ENCODE measurements at regions not wholly inside any gene's neighbourhood (a gene's known extent, or its start where the extent isn't known, plus 50 kb on each side); places are given as distances from the start of the nearest gene placed in this dataset.

DNA sequence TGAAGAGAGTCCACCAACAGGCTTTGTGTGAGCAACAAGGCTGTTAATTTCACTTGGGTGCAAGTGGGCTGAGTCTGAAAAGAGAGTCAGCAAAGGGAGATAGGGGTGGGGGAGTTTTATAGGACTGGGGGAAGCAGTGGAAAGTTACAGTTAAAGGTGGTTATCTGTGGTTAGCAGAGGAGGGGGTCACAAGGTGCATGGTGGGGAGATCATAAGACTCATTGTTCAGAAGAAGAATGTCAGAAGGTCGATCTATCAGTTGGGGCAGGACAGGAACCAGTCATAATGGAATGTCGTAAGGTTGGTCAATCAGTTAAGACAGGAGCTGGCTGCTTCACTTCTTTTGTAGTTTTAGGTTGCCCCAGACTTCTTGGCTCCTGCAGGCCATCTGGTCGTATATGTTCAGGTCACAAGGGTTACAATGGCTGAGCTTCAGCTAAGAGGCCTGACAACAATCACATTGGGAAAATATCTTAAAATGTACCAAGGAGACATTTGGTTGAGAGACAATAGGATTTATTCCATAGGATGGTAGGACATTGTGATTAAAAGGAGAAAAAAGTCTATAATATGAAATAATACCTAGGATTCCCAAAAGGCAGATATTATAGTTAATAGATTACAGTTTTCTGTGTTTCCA, 356.4 kb downstream of the ANKRD7 start:
- peak; percentile 61 for DNase-seq

DNA sequence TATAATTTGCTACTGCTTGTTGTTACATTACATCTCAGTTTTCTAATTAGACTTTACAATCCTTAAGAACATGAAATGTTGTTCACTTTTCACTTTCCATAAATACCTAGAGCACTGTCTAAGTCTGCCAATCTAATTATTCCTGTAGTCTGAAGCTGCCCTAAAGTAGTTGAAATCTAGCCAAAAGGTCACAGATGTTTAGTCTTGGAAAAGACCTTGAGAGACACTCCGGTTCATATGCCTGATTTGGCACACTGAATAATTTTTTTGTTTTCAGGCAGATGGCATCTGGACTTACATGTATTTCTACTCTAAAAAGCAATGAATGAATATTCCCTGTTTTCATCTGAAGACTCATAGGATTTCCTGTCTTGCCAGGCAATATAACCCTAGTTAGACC, 359.1 kb downstream of the ANKRD7 start:
- DNase-seq, result peak; percentile 53

DNA sequence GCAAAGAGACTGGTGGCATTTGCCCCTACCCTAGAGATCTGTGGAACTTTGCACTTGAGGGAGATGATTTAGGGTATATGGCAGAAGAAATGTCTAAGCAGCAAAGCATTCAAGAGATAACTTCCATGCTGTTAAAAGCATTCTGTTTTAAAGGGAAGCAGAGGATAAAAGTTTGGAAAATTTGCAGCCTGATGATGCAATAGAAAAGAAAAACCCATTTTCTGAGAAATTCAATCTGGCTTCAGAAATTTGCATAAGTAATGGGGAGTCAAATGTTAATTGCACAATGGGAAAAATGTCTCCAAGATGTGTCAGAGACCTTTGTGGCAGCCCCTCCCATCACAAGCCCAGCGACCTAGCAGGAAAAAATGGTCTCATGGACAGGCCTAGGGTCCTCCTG, 361.7 kb downstream of the ANKRD7 start:
- DNase-seq, result no peak

DNA sequence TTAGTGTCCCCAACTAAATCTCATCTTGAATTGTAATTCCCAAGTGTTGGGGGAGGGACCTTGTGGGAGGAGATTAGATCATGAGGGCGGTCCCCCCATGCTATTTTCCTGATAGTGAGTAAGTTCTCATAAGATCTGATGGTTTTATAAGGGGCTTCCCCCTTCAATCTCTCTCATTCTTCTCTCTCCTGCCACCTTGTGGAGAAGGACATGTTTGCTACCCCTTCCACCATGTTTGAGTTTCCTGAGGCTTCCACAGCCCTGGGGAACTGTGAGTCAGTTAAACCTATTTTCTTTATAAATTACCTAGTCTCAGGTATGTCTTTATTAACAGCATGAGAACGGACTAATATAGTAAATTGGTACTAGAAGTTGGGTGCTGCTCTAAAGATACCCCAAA, 365.6 kb downstream of the ANKRD7 start:
- peak; percentile 70 for DNase-seq

DNA sequence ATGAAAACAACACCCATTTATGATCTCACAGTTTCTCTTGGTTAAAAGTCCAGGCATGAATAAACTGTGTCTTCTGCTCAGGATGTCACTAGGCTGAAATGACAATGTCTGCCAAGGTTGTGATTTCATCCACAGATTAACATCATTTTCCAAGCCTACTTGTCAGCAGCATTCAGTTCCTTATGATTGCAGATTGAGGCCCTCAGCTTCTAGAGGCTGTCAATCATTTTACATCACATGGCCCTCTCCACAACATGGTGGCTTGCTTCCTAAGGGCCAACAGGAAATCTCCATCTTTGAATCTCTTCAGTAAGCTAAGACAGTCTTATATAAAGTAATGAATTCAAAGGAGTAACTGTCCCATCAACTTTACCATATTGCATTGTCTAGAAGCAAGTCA, 377.6 kb downstream of the ANKRD7 start:
- DNase-seq, result no peak

DNA sequence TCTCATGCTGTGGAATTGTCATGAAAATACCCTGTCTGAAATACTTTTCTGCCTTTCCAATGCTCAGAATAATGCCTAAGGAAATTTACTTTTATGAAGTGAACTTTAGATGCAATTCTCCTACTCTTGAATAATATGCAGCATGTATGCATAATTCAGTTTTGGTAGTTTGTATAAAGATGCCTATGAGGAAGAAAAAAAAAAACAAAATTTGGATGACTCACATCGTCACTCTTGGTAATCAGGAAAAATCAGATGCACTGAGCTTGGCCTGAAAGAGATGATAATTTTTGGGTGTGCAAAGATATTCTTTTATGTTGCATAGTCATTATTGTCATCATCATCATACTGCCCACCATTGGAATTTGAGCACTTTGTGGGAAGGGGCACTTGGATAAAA, 382.1 kb downstream of the ANKRD7 start:
- no peak for DNase-seq

DNA sequence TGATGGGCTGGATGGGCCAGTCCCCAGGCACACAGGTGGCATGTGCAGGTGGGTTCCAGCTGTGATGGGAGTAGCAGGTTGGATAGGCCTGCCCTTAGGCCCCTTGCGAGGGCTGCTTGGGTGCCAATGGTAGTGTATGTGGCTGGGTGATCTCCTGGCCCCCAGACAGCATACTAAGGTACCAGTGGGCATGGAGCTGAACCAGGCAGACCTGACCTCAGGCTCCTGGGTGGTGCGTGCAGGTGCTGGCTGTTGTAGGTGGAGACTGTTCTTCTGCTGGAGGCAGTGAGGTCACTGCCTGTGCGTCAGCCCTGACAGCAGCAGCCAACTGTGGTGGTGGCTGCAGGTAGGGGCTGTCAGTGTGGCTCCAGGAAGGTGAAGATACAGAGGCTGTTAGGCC, 384.7 kb downstream of the ANKRD7 start:
- DNase-seq, result no peak

DNA sequence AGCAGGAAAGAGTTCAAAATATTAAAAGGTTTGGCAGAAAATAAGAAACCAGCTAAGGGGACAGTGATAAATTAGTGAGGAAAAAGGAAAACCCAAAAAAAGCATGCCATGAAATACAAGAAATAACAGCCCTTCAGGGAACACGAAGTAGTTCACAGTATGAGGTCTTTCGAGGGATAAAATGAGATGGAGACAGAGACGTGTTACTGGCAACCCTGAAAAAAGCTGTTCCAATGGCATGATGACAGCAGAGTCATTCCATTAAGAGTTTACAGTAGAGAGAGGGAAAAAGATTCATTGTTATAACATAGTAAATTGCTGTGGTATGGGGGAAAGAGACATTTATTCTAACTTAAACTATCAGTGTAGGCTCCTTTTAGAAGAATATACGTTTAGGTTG, 391.2 kb downstream of the ANKRD7 start:
- DNase-seq, result no peak

DNA sequence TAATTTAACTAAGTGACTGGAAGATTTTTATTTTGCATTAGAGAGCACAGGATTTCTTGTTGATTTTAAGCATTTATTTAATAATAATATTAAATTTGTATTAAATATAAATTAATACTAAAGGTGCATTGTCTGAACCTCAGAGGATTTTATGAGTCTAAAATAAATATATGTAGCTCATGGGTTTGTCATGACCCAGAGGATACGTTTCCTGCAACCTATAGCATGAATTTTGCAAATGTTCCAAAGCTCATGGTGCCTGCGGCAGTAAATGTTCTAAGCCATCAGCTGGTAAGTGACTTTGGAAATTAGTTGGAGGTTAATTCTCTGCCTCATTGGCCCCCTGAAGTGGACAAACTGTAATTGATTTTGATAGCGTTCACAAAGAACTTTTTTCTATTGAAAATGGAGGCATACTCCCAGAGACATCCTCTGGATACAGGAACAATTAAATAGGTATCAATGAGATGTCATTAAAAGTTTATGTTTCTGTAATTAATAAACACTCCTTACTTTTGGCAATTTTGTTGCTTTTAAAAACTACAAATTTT, 397.4 kb downstream of the ANKRD7 start:
- no peak for DNase-seq

DNA sequence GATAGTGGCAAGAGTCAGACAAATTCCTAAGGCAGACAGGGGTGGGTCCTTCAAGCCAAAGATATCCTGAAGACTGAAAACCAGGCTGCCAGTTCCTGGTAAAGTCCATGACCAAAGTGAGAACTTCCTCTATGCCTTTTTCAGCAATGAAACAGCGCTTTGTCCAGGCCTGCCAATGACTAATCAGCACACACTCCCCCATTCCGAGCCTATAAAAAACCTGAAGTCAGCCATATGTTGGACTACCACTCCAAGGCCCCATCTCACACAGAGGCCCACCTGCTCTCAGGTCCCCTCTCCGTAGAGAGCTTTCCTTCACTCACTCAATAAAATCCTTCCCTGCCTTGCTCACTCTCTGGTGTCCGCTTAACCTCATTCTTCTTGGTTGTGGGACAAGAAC, 402.2 kb downstream of the ANKRD7 start:
- peak; percentile 8 for DNase-seq

DNA sequence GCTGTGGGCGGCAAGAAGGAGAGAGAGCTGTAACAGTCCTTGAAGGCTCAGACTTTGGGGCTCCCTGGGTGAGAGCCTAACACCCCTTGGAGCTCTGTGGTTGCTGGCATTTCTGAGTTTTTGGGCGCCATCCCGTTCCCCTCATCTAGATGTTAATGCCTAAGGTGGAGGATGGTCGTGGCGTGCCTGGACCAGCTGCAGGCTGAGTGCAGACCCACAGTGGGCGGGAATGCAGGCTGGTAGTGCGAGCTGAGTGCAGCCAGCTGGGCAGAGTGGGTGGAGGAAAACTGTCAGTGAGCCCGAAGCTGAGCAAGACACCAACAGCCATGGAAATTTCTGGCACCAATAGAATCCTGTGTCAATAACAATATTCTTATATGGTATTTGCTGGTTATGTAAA, 403.0 kb downstream of the ANKRD7 start:
- no peak for DNase-seq

DNA sequence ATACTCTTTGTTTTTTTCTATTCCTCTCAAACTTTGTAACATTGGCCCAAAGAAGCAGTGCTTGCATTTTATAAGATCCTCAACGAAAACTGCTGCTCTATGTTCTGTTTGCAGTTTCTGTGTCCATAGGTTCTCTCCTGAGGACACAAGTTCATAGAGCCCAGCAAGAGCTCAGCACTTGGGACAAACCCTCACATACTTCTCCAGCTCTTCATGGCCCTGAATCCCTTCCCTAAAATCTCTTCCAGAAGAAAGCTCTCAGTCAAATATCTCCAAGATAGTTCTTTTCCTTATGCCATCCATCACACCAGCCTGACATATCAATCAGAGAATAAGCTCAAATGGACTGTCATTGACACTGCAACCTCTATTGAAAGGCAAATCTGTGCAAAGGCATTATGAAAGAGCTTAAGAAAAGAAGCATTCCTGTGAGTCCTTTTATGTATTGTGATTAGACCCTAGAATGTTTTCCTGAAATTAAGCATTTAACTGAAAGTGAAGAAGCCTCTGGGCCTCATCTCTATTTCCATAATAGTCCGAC, 405.5 kb downstream of the ANKRD7 start:
- no peak for DNase-seq

DNA sequence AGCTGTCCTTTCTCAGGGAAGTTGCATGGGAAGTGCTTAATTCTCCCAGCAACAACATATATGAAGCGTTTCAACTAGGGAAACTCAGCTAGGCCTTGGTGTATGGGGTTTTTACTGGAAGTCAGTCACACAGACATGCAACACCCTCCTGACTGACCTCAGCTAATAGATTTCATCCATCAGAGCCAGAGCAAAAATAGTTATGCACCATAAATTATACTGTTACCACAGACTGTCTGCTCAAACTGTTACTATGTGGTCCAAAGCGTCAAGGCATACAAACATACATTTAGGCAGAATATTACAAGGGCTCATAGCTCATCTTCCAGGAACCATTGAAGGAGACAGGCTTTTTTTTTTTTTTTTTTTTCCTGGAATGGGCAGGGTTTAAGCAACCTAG, 417.9 kb downstream of the ANKRD7 start:
- DNase-seq, result no peak

DNA sequence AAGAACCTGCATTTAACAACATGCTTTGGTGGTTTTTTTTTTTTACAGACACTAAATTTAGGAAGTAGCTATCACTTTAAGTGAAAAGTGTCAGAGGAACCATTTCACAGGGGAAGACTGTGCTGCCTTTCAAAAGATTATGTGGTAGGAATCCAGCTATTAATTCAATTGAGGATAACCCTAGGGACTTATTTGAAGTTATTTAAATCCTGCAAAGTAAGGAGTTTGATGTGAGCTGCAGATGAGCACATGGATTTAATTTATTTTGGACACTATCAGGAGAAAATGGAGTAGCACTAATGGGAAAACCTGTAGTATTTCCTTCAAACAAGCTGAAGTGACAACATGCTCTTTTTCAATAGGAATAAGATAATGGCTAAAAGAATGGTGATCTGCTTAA, 419.8 kb downstream of the ANKRD7 start:
- no peak for DNase-seq

DNA sequence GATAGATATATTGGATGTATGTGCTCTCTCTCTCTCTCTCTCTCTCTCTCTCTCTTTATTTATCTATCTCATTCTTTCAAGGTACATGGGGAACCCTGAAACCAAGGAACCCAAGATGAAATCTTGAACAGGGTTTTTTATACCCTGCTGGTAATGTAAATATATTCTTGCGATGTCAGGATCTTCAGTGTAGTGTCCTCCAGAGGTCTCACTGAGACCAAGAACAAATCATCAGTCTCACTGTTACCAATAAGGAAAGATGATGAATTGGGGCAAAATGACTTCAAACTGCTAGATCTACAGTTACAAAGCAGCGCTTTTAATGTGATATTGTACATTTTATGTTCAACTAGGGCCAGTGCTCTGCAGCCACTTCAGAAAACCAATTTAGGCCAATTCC, 423.5 kb downstream of the ANKRD7 start:
- DNase-seq, result no peak

DNA sequence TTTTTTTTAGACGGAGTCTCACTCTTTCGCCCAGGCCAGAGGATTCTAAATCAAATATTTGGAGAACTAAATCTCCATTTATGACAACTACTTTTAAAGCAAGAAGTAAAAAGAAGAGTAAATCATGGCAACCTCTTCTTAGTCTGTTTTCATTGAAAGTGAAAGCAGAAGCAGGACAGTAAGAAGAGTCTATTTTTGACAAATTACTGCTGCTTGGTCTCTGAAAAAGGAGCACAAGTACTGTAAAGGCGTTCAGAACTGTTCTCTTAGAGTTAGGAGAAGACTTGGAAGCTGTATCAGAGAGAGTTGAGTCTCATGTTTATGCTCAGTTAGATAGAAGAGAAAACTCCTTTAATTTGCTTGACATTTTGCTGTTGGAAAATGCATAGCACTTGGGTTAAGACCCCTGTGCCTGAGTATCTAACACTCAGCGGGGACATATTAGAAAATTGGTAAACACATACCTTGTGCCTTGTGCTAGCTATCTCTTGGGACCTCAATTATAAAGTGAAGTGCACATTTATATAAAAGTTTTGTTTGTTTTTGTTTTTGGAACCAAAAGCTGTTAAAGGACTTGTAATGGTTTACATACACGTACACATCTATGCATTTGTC, 433.0 kb downstream of the ANKRD7 start:
- no peak for DNase-seq

DNA sequence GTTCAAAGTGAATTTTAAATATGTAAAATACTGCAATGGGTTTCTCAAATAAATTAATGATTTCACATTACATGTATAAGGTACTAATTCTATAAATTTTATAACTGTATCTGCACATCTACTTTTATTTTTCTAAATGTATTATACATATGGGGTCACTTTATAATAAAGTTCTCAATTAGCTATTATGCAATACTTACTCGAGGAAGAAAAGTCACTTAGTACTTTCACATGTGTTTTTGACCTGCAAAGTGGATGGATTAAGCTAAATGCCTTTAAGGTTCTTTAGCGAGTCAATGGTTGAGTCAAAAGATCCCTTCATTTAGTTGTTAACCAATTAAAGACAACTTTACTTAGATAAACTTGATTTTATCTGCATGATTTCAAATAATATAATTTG, 437.8 kb downstream of the ANKRD7 start:
- no peak for DNase-seq

DNA sequence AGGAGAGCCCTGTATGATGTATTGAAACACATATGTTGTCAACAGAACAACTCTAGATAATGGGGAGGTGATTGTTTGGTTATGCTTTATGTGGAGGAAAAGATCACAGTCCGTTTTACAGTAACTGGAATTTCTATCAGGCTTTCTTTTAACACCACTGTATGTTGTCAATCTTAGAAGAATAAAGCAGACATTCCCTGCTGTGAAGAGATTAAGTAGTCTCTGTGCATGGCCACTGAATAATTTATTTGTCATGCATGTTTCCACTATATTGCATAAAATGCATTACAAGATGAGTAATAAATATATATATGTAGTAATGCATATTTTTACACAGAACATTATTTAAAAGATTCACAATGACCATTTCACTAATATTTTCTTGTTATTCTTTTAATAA, 440.0 kb downstream of the ANKRD7 start:
- no peak for DNase-seq

DNA sequence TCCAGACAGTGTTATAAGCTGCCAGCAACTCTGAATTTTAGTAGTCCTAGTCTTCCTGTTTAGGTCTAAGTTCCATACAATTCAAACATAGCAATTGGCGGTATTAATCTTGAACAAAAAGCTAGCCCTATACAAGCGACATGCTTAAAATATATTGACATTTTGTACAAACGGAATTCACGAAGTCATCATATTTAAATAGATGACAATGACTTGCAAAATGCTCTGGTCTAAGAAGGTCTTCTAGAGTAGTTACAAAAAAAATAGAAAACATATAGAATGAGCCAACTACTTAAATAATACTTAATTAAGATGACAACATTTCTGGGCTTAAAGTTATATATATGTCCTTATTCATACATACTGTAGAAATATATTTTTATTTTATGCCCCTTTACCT, 446.6 kb downstream of the ANKRD7 start:
- DNase-seq, result no peak

DNA sequence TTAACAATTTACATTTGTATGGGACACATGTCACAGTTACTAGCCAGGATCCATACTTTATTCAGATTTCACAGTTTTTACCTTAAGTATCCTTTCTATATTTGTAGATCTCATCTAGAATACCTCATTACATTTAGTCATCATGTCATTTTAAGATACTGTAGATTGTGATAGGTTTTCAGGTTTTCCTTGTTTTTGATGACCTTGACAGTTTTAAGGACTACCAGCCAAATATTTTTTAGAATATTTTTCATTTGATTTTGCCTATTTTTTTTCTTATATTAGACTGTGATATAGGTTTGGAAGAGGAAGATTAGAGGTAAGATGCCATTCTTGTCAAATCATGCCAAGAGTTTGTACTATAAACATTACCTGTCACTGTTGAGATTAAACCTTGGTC, 460.3 kb downstream of the ANKRD7 start:
- no peak for DNase-seq

DNA sequence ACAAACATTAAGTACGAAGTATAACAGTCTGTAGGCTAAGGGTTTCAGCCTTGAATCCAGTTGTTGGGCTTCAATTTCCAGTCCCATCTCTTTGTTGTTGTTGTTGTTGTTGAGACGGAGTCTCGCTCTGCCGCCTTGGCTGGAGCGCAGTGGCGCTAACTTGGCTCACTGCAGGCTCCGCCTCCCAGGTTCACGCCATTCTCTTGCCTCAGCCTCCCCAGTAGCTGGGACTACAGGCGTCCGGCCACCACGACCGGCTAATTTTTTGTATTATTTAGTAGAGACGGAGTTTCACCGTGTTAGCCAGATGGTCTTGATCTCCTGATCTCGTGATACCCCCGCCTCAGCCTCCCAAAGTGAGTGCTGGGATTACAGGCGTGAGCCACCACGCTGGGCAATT, 464.9 kb downstream of the ANKRD7 start:
- DNase-seq, result no peak

DNA sequence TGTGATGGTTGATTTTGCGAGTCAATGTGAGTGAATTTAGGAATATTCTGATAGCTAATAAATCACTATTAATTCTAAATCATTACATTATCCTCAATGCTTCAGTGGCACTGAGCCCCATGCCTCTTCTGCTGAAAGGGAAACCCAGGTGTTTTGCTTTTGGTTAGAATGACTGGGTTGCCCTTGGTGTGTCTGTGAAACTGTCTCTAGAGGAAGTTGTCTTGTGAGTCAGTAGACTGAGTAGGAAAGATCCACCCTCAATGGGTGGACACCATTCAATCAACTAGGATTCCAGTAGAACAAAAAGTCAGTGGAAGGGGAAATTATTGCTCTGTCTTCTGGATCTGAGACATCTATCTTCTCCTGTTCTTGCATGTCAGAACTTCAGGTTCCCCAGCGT, 472.4 kb downstream of the ANKRD7 start:
- no peak for DNase-seq

DNA sequence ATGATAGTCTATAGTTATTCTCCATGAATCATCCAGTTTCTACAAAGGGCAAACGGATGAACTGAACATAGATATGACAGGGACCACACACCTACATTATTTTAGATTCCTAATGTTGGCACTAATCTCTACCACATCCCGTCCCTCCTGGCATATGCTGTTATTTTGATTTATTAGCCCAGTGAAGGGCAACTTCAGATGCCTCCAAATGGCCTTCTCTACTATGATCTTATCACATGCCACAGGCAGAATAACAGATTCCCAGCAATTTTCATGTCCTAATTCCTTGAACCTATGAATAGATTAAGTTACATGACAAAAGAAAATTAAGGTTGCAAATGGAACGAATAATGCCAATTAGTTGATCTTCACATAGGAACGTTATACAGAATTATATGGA, 474.7 kb downstream of the ANKRD7 start:
- no peak for DNase-seq

DNA sequence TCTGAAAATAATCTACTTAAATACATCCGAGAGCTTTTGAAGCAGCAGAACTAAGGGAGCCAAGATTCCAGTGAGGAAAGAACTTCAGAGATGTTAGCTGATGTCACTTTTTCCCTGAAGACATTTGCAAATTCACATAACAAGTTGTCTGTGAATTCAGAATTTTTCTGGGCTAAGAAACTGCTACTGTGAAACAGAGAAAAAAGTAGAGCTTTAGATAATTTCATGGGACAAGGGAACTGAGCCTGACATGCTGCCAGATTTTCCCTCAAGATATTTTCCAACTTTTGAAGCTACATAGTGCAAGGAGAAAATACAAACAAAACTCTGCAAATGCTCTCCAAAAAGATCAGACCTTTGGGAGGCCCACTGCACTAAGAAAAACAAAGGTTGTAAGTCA, 484.2 kb downstream of the ANKRD7 start:
- no peak for DNase-seq

DNA sequence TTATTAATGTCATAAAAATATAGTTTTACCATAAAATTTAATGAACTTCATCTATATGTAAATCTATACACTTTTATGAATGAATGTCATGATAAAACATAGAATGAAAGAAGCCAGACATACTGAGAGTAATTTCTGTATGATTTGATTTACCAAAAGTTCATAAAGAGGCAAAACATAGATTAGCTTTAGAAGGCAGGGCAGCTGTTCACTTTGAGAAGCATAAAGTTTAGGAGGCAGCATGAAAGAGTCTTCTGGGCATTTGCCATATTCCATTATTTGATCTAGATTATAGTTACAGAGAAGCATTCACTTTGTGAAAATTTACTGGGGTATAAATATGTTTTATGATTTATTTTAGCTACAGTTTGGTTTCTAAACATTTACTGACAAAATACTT, 487.2 kb downstream of the ANKRD7 start:
- DNase-seq, result no peak

All from NCI-H82 (cell line).